GM12878 (cell line): ENCODE measurements at regions not wholly inside any gene's neighbourhood (a gene's known extent, or its start where the extent isn't known, plus 50 kb on each side); places are given as distances from the start of the nearest gene placed in this dataset.

Source experiments
- ATAC-seq: fragments of 200-7000 bp; cut with Tn5 transposase; 3 replicates; pipeline ENCODE4 v1.9.1; 2020; ENCODE audit warnings: mild to moderate bottlenecking, moderate library complexity
- BruUV-seq: library from RNA; stranded (reverse); fragments of 400-500 nt; replicated peaks from 2 replicates; lab custom pipeline; 2021; lab: Mats Ljungman, UMichigan
- CTCF ChIA-PET: fragments of 300-600 bp; sonication (Branson Sonifier 250); formaldehyde crosslinking; extraction: SDS; loops from one replicate; lab custom pipeline; 2021; ENCODE audit warnings: inconsistent platforms; lab: Yijun Ruan, JAX
- POLR2A ChIA-PET: fragments of 350-600 bp; formaldehyde crosslinking; extraction: SDS; loops from one replicate; lab custom pipeline; 2021; ENCODE audit warnings: inconsistent platforms; lab: Charles Lee
- RAD21 ChIA-PET: fragments of 300-600 bp; sonication (Branson Sonifier 250); formaldehyde crosslinking; loops from one replicate; lab custom pipeline; 2023; ENCODE audit warnings: antibody characterized with exemption; ENCODE audit not compliant: unreplicated experiment; lab: Charles Lee
- SMC1A ChIA-PET: fragments of 300-600 bp; sonication (Branson Sonifier 250); formaldehyde crosslinking; loops from one replicate; lab custom pipeline; 2023; ENCODE audit not compliant: unreplicated experiment, uncharacterized antibody; lab: Charles Lee
- DNase-seq: peaks from one replicate; pipeline ENCODE4 v3.0.0-alpha.2; 2011; ENCODE audit warnings: low read depth, low spot score
- FAIRE-seq: peaks from 3 replicates; lab custom pipeline; 2011; peaks lifted over from hg19 to GRCh38; lab: Jason Lieb, UNC
- H2AFZ ChIP-seq: 2 replicates; pipeline ENCODE4 v1.6.0; 2011; ENCODE audit warnings: low read depth, low read length, control low read depth; ENCODE audit not compliant: control insufficient read depth
- H3K27ac ChIP-seq: 2 replicates; pipeline ENCODE4 v1.5.1; 2011; ENCODE audit warnings: control low read depth; ENCODE audit not compliant: control insufficient read depth, insufficient read depth
- H3K27me3 ChIP-seq, 2 experiments: replicated peaks in 1 of 2; 2 replicates each; pipeline versions ENCODE4 v1.6.0 to v1.6.1; 2011; ENCODE audit warnings: low read length in 1 of 2; ENCODE audit not compliant: control insufficient read depth in 2 of 2, insufficient read depth in 2 of 2
- H3K36me3 ChIP-seq, 2 experiments: 2 replicates each; pipeline ENCODE4 v1.5.1; 2011; ENCODE audit warnings: low read length in 1 of 2; ENCODE audit not compliant: control insufficient read depth in 2 of 2, insufficient read depth in 2 of 2
- H3K4me1 ChIP-seq: 2 replicates; pipeline ENCODE4 v1.6.1; 2011; ENCODE audit warnings: mild to moderate bottlenecking, low read length, moderate library complexity, mixed read lengths; ENCODE audit not compliant: control insufficient read depth, insufficient read depth
- H3K4me2 ChIP-seq: 2 replicates; pipeline ENCODE4 v1.6.0; 2011; ENCODE audit warnings: control low read depth; ENCODE audit not compliant: control insufficient read depth, insufficient read depth
- H3K4me3 ChIP-seq: fragments of 200-600 bp; sonication (generic); 2 replicates; pipeline ENCODE4 v1.5.1; 2016
- H3K79me2 ChIP-seq: 2 replicates; pipeline ENCODE4 v1.6.0; 2011; ENCODE audit warnings: low read length; ENCODE audit not compliant: control insufficient read depth, insufficient read depth
- H3K9ac ChIP-seq: 2 replicates; pipeline ENCODE4 v1.8.0; 2011; ENCODE audit warnings: low read length, control low read depth, mixed read lengths; ENCODE audit not compliant: control insufficient read depth, insufficient read depth
- H3K9me3 ChIP-seq: replicated peaks from 3 replicates; pipeline ENCODE4 v1.5.1; 2011; ENCODE audit warnings: mild to moderate bottlenecking, low read length; ENCODE audit not compliant: control insufficient read depth, insufficient read depth
- H4K20me1 ChIP-seq: 2 replicates; pipeline ENCODE4 v1.6.0; 2011; ENCODE audit not compliant: control insufficient read depth, insufficient read depth
- BHLHE40 ChIP-seq, 2 experiments: fragments of 450-650 bp in 1 of 2; IDR thresholded peaks; 2 replicates each; pipeline ENCODE4 v1.6.1; 2011 to 2017; ENCODE audit warnings: low read depth in 2 of 2, borderline replicate concordance in 1 of 2, improper control_type of control experiment in 1 of 2, low read length in 1 of 2, mild to moderate bottlenecking in 1 of 2
- BMI1 ChIP-seq: fragments of 450-650 bp; IDR thresholded peaks from 2 replicates; pipeline ENCODE4 v1.6.1; 2016; ENCODE audit warnings: mild to moderate bottlenecking, moderate library complexity, borderline replicate concordance
- CHD2 ChIP-seq: IDR thresholded peaks from 2 replicates; pipeline ENCODE4 v1.6.1; 2011; ENCODE audit warnings: low read depth, low read length, improper control_type of control experiment, borderline replicate concordance
- EZH2 ChIP-seq: IDR thresholded peaks from 2 replicates; pipeline ENCODE4 v1.6.1; 2012; ENCODE audit warnings: low read depth, mild to moderate bottlenecking, control low read depth, inconsistent platforms, low read length, borderline replicate concordance; ENCODE audit not compliant: control insufficient read depth
- HDAC6 ChIP-seq: fragments of 200-600 bp; sonication (generic); IDR thresholded peaks from one replicate; pipeline ENCODE4 v1.8.0; 2017; ENCODE audit warnings: antibody characterized with exemption; ENCODE audit not compliant: unreplicated experiment
- IRF4 ChIP-seq: IDR thresholded peaks from 2 replicates; pipeline ENCODE4 v1.6.1; 2011; ENCODE audit warnings: low read depth, low read length
- KAT2A ChIP-seq: conservative IDR thresholded peaks from 2 replicates; pipeline ENCODE4 v1.6.1; 2011; ENCODE audit warnings: low read depth, low read length; ENCODE audit not compliant: control insufficient read depth
- MEF2B ChIP-seq: fragments of 450-650 bp; IDR thresholded peaks from 2 replicates; pipeline ENCODE4 v1.6.1; 2018; ENCODE audit warnings: mild to moderate bottlenecking, moderate library complexity; ENCODE audit not compliant: partially characterized antibody, poor library complexity, severe bottlenecking
- NR2C2 ChIP-seq: IDR thresholded peaks from 2 replicates; pipeline ENCODE4 v1.6.1; 2011; ENCODE audit warnings: borderline replicate concordance, low read depth; ENCODE audit not compliant: control insufficient read depth, insufficient read length
- NR2F1 ChIP-seq: fragments of 450-650 bp; conservative IDR thresholded peaks from 2 replicates; pipeline ENCODE4 v1.6.1; 2017; ENCODE audit warnings: mild to moderate bottlenecking
- POLR2AphosphoS5 ChIP-seq: IDR thresholded peaks from 2 replicates; pipeline ENCODE4 v1.6.1; 2011; ENCODE audit warnings: mild to moderate bottlenecking, low read length, inconsistent platforms
- RAD51 ChIP-seq: fragments of 450-650 bp; IDR thresholded peaks from 2 replicates; pipeline ENCODE4 v1.6.1; 2016; ENCODE audit warnings: moderate library complexity, mild to moderate bottlenecking, inconsistent platforms
- RB1 ChIP-seq: fragments of 450-650 bp; formaldehyde crosslinking; IDR thresholded peaks from 2 replicates; pipeline ENCODE4 v1.6.1; 2017; ENCODE audit warnings: mild to moderate bottlenecking, borderline replicate concordance
- TCF7 ChIP-seq: IDR thresholded peaks from 2 replicates; pipeline ENCODE4 v1.6.1; 2014; ENCODE audit warnings: antibody characterized with exemption, borderline replicate concordance
- WGBS: methylation state at CpG from one replicate; pipeline ENCODE4 v1.1.6; 2016; ENCODE audit warnings: low lambda C conversion rate; ENCODE audit not compliant: insufficient replicate concordance, insufficient coverage; ENCODE audit errors: missing lambda C conversion rate; 5-methylcytosine and 5-hydroxymethylcytosine counted together
- in situ Hi-C: fragments of 300-500 bp; cut with MboI; formaldehyde crosslinking; loops from 9 replicates; pipeline ENCODE4 v1.14.3; 2018; ENCODE audit warnings: mixed read lengths
- intact Hi-C: fragments of 100-400 bp; cut with micrococcal nuclease; formaldehyde crosslinking; loops from one replicate; pipeline ENCODE4 v1.14.2; 2022; ENCODE audit not compliant: unreplicated experiment
- TF ChIP-seq, protein P1 (sequence below): fragments of 450-650 bp; conservative IDR thresholded peaks from 2 replicates; pipeline ENCODE4 v1.6.1; 2017; ENCODE audit warnings: mild to moderate bottlenecking, moderate library complexity
- TF ChIP-seq, protein P2 (sequence below): fragments of 450-650 bp; formaldehyde crosslinking; IDR thresholded peaks from 2 replicates; pipeline ENCODE4 v1.4.0; 2022; ENCODE audit warnings: mild to moderate bottlenecking, moderate library complexity
- TF ChIP-seq, protein P3 (sequence below): IDR thresholded peaks from 2 replicates; pipeline ENCODE4 v1.6.1; 2012; ENCODE audit warnings: low read length, inconsistent platforms

DNA sequence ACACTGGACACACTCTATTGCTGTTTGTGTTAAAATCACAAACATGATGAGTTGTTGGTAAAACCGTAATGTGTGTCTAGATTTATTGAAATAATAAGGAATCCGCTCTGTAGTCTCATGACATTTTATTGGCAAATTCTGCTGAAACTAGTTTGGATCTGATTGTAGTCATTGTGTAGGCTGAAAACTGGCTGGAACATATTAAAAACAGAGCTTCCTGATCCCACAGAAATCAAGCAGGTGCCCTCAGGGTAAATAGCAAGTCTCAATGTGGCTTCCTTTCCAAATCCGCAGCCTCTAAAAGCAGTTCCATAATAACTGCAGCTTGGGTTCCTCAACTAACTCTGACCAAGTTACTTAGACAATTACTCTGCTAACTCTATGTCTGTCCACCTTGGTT lies 427.5 kb upstream of the KIF2A start (continued):
- TF ChIP-seq NR2C2 (no peak), NR2F1 (no peak), EZH2 (no peak)

DNA sequence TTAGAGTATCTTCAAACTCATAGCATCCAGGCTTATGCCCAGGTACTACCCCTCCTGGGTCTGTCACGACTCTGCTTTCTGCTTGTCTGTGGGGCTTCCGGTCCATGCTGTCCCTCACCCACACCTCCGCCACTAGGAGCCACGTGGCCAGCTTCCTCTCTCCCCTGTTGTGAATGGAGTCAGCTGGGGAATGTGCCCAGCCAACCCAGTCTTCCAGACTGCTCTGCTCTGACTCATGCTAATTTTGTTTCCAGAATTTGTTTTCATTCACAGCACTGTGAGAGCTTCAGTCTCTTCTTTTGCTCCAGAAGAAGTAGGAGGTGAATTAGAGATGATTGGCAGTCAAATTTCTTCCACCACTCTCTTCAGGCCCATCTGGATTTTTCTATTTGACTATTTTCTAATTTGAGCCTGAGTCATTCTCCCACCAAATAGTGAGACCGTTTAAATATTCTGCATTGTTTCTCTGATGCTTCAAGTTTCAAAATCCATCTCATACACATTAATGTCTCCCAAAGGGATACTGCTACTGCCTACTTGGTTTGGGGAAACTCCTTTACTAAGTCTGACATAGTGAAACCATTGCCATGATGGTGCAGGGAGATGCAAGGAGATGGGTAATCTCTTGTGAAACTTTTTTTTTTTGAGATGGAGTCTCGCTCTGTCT lies 424.1 kb upstream of the KIF2A start:
- BruUV-seq = no TSS peak
- no peaks in the 10 kb centered on the region for H3K9me3 ChIP-seq
- ChIA-PET CTCF (no interaction called here), POLR2A (no interaction called here), RAD21 (no interaction called here), SMC1A (no interaction called here)
- no peaks in the 10 kb centered on the region for H4K20me1 ChIP-seq
- H3K27me3 ChIP-seq = no peaks in the 10 kb centered on the region
- DNase-seq = no peak
- H3K4me3 ChIP-seq = no peak overlapping the region
- no peak overlapping the region for H2AFZ ChIP-seq
- no peaks in the 10 kb centered on the region for H3K36me3 ChIP-seq
- in situ Hi-C loops (no loop called here), intact Hi-C loops (no loop called here)
- H3K4me2 ChIP-seq = no peak overlapping the region
- FAIRE-seq = no peak
- no peak for ATAC-seq
- H3K4me1 ChIP-seq = no peaks in the 10 kb centered on the region
- no peaks in the 10 kb centered on the region for H3K79me2 ChIP-seq
- H3K9ac ChIP-seq = no peak overlapping the region
- no peak overlapping the region for H3K27ac ChIP-seq
- 14% methylated on average over 6 of the region's 6 CpGs for WGBS
- TF ChIP-seq BMI1 (no peak), CHD2 (no peak), TCF7 (no peak), MEF2B (no peak), POLR2AphosphoS5 (no peak), HDAC6 (no peak), RAD51 (no peak), IRF4 (no peak), BHLHE40 (IDR thresholded peaks at IDR 0.05; ENCODE audit: borderline replicate concordance in 1 of 2, low read depth in 2 of 2, low read length in 1 of 2) (no peak), RB1 (no peak), KAT2A (no peak)
- TF ChIP-seq, protein P1, sequence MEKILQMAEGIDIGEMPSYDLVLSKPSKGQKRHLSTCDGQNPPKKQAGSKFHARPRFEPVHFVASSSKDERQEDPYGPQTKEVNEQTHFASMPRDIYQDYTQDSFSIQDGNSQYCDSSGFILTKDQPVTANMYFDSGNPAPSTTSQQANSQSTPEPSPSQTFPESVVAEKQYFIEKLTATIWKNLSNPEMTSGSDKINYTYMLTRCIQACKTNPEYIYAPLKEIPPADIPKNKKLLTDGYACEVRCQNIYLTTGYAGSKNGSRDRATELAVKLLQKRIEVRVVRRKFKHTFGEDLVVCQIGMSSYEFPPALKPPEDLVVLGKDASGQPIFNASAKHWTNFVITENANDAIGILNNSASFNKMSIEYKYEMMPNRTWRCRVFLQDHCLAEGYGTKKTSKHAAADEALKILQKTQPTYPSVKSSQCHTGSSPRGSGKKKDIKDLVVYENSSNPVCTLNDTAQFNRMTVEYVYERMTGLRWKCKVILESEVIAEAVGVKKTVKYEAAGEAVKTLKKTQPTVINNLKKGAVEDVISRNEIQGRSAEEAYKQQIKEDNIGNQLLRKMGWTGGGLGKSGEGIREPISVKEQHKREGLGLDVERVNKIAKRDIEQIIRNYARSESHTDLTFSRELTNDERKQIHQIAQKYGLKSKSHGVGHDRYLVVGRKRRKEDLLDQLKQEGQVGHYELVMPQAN = no peak
- TF ChIP-seq, protein P2, sequence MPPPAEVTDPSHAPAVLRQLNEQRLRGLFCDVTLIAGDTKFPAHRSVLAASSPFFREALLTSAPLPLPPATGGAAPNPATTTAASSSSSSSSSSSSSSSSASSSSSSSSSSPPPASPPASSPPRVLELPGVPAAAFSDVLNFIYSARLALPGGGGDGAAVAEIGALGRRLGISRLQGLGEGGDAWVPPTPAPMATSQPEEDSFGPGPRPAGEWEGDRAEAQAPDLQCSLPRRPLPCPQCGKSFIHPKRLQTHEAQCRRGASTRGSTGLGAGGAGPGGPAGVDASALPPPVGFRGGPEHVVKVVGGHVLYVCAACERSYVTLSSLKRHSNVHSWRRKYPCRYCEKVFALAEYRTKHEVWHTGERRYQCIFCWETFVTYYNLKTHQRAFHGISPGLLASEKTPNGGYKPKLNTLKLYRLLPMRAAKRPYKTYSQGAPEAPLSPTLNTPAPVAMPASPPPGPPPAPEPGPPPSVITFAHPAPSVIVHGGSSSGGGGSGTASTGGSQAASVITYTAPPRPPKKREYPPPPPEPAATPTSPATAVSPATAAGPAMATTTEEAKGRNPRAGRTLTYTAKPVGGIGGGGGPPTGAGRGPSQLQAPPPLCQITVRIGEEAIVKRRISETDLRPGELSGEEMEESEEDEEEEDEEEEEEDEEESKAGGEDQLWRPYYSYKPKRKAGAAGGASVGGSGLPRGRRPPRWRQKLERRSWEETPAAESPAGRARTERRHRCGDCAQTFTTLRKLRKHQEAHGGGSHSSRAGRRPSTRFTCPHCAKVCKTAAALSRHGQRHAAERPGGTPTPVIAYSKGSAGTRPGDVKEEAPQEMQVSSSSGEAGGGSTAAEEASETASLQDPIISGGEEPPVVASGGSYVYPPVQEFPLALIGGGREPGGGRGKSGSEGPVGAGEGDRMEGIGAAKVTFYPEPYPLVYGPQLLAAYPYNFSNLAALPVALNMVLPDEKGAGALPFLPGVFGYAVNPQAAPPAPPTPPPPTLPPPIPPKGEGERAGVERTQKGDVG (CRISPR knock-in tag) = no peak
- TF ChIP-seq, protein P3, sequence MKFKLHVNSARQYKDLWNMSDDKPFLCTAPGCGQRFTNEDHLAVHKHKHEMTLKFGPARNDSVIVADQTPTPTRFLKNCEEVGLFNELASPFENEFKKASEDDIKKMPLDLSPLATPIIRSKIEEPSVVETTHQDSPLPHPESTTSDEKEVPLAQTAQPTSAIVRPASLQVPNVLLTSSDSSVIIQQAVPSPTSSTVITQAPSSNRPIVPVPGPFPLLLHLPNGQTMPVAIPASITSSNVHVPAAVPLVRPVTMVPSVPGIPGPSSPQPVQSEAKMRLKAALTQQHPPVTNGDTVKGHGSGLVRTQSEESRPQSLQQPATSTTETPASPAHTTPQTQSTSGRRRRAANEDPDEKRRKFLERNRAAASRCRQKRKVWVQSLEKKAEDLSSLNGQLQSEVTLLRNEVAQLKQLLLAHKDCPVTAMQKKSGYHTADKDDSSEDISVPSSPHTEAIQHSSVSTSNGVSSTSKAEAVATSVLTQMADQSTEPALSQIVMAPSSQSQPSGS = no peak
